Ishikawa (cell line): ENCODE measurements at regions not wholly inside any gene's neighbourhood (a gene's known extent, or its start where the extent isn't known, plus 50 kb on each side); places are given as distances from the start of the nearest gene placed in this dataset.

ENCODE experiments used
- CEBPB ChIP-seq: IDR thresholded peaks from 2 replicates; pipeline ENCODE4 v1.6.1; 2012
- CREB1 ChIP-seq: IDR thresholded peaks from 2 replicates; pipeline ENCODE4 v1.6.1; 2012; ENCODE audit warnings: low read depth
- EGR1 ChIP-seq: IDR thresholded peaks from 2 replicates; pipeline ENCODE4 v1.6.1; 2012
- EP300 ChIP-seq: IDR thresholded peaks from 2 replicates; pipeline ENCODE4 v1.6.1; 2012; ENCODE audit warnings: borderline replicate concordance
- FOXM1 ChIP-seq: IDR thresholded peaks from 2 replicates; pipeline ENCODE4 v1.6.1; 2012; ENCODE audit warnings: low read depth, borderline replicate concordance
- MAX ChIP-seq: IDR thresholded peaks from 2 replicates; pipeline ENCODE4 v1.6.1; 2012
- NFIC ChIP-seq: IDR thresholded peaks from 2 replicates; pipeline ENCODE4 v1.6.1; 2012
- RAD21 ChIP-seq: IDR thresholded peaks from 2 replicates; pipeline ENCODE4 v1.6.1; 2012; ENCODE audit warnings: low read depth
- REST ChIP-seq: IDR thresholded peaks from 2 replicates; pipeline ENCODE4 v1.6.1; 2012; ENCODE audit warnings: low read depth, mild to moderate bottlenecking
- TAF1 ChIP-seq: IDR thresholded peaks from 2 replicates; pipeline ENCODE4 v1.6.1; 2012; ENCODE audit warnings: low read depth, mild to moderate bottlenecking
- TCF12 ChIP-seq: IDR thresholded peaks from 2 replicates; pipeline ENCODE4 v1.6.1; 2012; ENCODE audit warnings: low read depth
- TEAD4 ChIP-seq: IDR thresholded peaks from 2 replicates; pipeline ENCODE4 v1.6.1; 2012
- USF1 ChIP-seq: IDR thresholded peaks from 2 replicates; pipeline ENCODE4 v1.6.1; 2012
- YY1 ChIP-seq: IDR thresholded peaks from 2 replicates; pipeline ENCODE4 v1.6.1; 2012; ENCODE audit warnings: low read depth
- ZBTB7A ChIP-seq: IDR thresholded peaks from 2 replicates; pipeline ENCODE4 v1.6.1; 2012; ENCODE audit warnings: low read depth

GRCh38 chr20:11267762-11268335, 594.0 kb upstream of the JAG1 start:
- no peak for TF ChIP-seq TEAD4
- no peak for TF ChIP-seq USF1
- TF ChIP-seq ZBTB7A = no peak
- TF ChIP-seq RAD21 = no peak
- TF ChIP-seq CEBPB = no peak
- TF ChIP-seq NFIC = no peak
- no peak for TF ChIP-seq CREB1
- no peak for TF ChIP-seq MAX
- no peak for TF ChIP-seq EGR1
- no peak for TF ChIP-seq YY1
- no peak for TF ChIP-seq REST
- TF ChIP-seq FOXM1 = no peak

GRCh38 chr20:11270566-11270965, 596.8 kb upstream of the JAG1 start:
- TF ChIP-seq EP300 (no peak), EGR1 (no peak), TCF12 (no peak), USF1 (no peak), YY1 (no peak), FOXM1 (no peak), NFIC (no peak), TAF1 (no peak), ZBTB7A (no peak), TEAD4 (no peak), REST (no peak), CEBPB (no peak)

GRCh38 chr20:11271319-11271718, 597.5 kb upstream of the JAG1 start:
- TF ChIP-seq TEAD4 = peak; percentile 86
- TF ChIP-seq FOXM1 = 0 out of 2 replicates have a peak, but pooled peaks have one; percentile 39
- TF ChIP-seq EP300 = peak; percentile 73; the same call in 1 of the 2 replicates
- peak; percentile 85 for TF ChIP-seq TCF12
- no peak for TF ChIP-seq ZBTB7A
- TF ChIP-seq CEBPB = no peak
- TF ChIP-seq NFIC = peak; percentile 71
- no peak for TF ChIP-seq REST
- TF ChIP-seq YY1 = no peak
- TF ChIP-seq CREB1 = no peak
- TF ChIP-seq USF1 = peak; percentile 53
- no peak for TF ChIP-seq EGR1
- TF ChIP-seq MAX = peak; percentile 54
- no peak for TF ChIP-seq TAF1
- peak; percentile 41 for TF ChIP-seq RAD21
